H9 (cell line): ENCODE measurements at regions not wholly inside any gene's neighbourhood (a gene's known extent, or its start where the extent isn't known, plus 50 kb on each side); places are given as distances from the start of the nearest gene placed in this dataset.

ENCODE experiments used
- DNase-seq: peaks from one replicate; pipeline ENCODE4 v3.0.0-alpha.2; 2017
- H2AFZ ChIP-seq: one replicate; pipeline ENCODE4 v1.6.1; 2013; ENCODE audit warnings: mild to moderate bottlenecking, low read length, control low read depth, moderate library complexity
- H2AK5ac ChIP-seq: 2 replicates; pipeline ENCODE4 v1.6.1; 2013; ENCODE audit warnings: low read length, control low read depth, mixed read lengths; ENCODE audit not compliant: insufficient read length
- H2BK120ac ChIP-seq: one replicate; pipeline ENCODE4 v1.6.1; 2013; ENCODE audit warnings: low read depth, mild to moderate bottlenecking, low read length, control low read depth, inconsistent platforms; ENCODE audit not compliant: poor library complexity, severe bottlenecking
- H2BK12ac ChIP-seq: 2 replicates; pipeline ENCODE4 v1.6.1; 2013; ENCODE audit warnings: low read length, control low read depth, mixed read lengths, low read depth; ENCODE audit not compliant: insufficient read length
- H2BK15ac ChIP-seq: 2 replicates; pipeline ENCODE4 v1.6.1; 2013; ENCODE audit warnings: low read depth, low read length, control low read depth
- H2BK20ac ChIP-seq: one replicate; pipeline ENCODE4 v1.6.1; 2013; ENCODE audit warnings: low read depth, mild to moderate bottlenecking, low read length, control low read depth, inconsistent platforms; ENCODE audit not compliant: poor library complexity, severe bottlenecking
- H2BK5ac ChIP-seq: 2 replicates; pipeline ENCODE4 v1.6.1; 2013; ENCODE audit warnings: low read length, control low read depth, mixed read lengths; ENCODE audit not compliant: insufficient read length
- H3K14ac ChIP-seq: 2 replicates; pipeline ENCODE4 v1.6.1; 2013; ENCODE audit warnings: low read length, control low read depth; ENCODE audit not compliant: insufficient read depth
- H3K18ac ChIP-seq: 2 replicates; pipeline ENCODE4 v1.6.1; 2013; ENCODE audit warnings: low read depth, mild to moderate bottlenecking, mixed read lengths, low read length, control low read depth; ENCODE audit not compliant: insufficient read length
- H3K23ac ChIP-seq: 2 replicates; pipeline ENCODE4 v1.6.1; 2013; ENCODE audit warnings: low read length, control low read depth, mixed read lengths, low read depth; ENCODE audit not compliant: insufficient read length
- H3K23me2 ChIP-seq: 2 replicates; pipeline ENCODE4 v1.6.1; 2013; ENCODE audit warnings: low read depth, mild to moderate bottlenecking, mixed read lengths, low read length, control low read depth; ENCODE audit not compliant: insufficient read length, poor library complexity, severe bottlenecking
- H3K27ac ChIP-seq: 2 replicates; pipeline ENCODE4 v1.5.1; 2013; ENCODE audit warnings: low read length, control low read depth, mixed read lengths, low read depth; ENCODE audit not compliant: insufficient read length
- H3K27me3 ChIP-seq: 2 replicates; pipeline ENCODE4 v1.6.1; 2013; ENCODE audit warnings: low read length, control low read depth, inconsistent platforms; ENCODE audit not compliant: insufficient read depth
- H3K4ac ChIP-seq: 2 replicates; pipeline ENCODE4 v1.6.1; 2013; ENCODE audit warnings: low read depth, mild to moderate bottlenecking, control low read depth, inconsistent platforms, low read length, moderate library complexity
- H3K4me1 ChIP-seq: 2 replicates; pipeline ENCODE4 v1.6.1; 2013; ENCODE audit warnings: low read length, control low read depth, inconsistent platforms; ENCODE audit not compliant: insufficient read depth
- H3K4me2 ChIP-seq: 2 replicates; pipeline ENCODE4 v1.6.1; 2013; ENCODE audit warnings: low read length, control low read depth, mixed read lengths; ENCODE audit not compliant: insufficient read length, insufficient read depth
- H3K56ac ChIP-seq: 2 replicates; pipeline ENCODE4 v1.6.1; 2013; ENCODE audit warnings: low read depth, mild to moderate bottlenecking, mixed read lengths, low read length, control low read depth; ENCODE audit not compliant: insufficient read length
- H3K79me1 ChIP-seq: 2 replicates; pipeline ENCODE4 v1.6.1; 2013; ENCODE audit warnings: low read depth, mild to moderate bottlenecking, moderate library complexity, low read length, control low read depth, inconsistent platforms; ENCODE audit not compliant: insufficient read depth, poor library complexity, severe bottlenecking
- H3K79me2 ChIP-seq: 2 replicates; pipeline ENCODE4 v1.6.1; 2013; ENCODE audit warnings: low read length, control low read depth, inconsistent platforms; ENCODE audit not compliant: insufficient read depth
- H3K9ac ChIP-seq: 2 replicates; pipeline ENCODE4 v1.6.1; 2013; ENCODE audit warnings: low read length, control low read depth, mixed read lengths; ENCODE audit not compliant: insufficient read length; ENCODE audit errors: extremely low read depth
- H3K9me3 ChIP-seq: one replicate; pipeline ENCODE4 v1.6.1; 2013; ENCODE audit warnings: low read depth, low read length, inconsistent platforms; ENCODE audit not compliant: control insufficient read depth
- H3T11ph ChIP-seq: one replicate; pipeline ENCODE4 v1.6.1; 2013; ENCODE audit warnings: mild to moderate bottlenecking, low read length, control low read depth, inconsistent platforms
- H4K20me1 ChIP-seq: one replicate; pipeline ENCODE4 v1.6.1; 2013; ENCODE audit not compliant: control insufficient read depth, insufficient read length, insufficient read depth
- H4K5ac ChIP-seq: 2 replicates; pipeline ENCODE4 v1.6.1; 2013; ENCODE audit warnings: low read depth, mild to moderate bottlenecking, mixed read lengths, low read length, control low read depth; ENCODE audit not compliant: insufficient read length
- H4K8ac ChIP-seq: replicated peaks from 2 replicates; pipeline ENCODE4 v1.6.1; 2013; ENCODE audit warnings: low read length, control low read depth, mixed read lengths, low read depth; ENCODE audit not compliant: insufficient read length
- H4K91ac ChIP-seq: 2 replicates; pipeline ENCODE4 v1.6.1; 2013; ENCODE audit warnings: low read depth, mild to moderate bottlenecking, moderate library complexity, mixed read lengths, low read length, control low read depth; ENCODE audit not compliant: insufficient read length
- H3K27ac Mint-ChIP-seq, 3 experiments: 2 replicates in 2 of 3; 3 replicates in 1 of 3; pipeline ENCODE4 v1.8.0; 2020 to 2021; ENCODE audit warnings: mixed read lengths in 3 of 3, mild to moderate bottlenecking in 1 of 3, moderate library complexity in 1 of 3
- H3K27me3 Mint-ChIP-seq: 2 replicates; pipeline ENCODE4 v1.8.0; 2021; ENCODE audit warnings: low read depth, mild to moderate bottlenecking, moderate library complexity, mixed read lengths
- H3K36me3 Mint-ChIP-seq, 3 experiments: 2 replicates in 2 of 3; 3 replicates in 1 of 3; pipeline ENCODE4 v1.8.0; 2020 to 2021; ENCODE audit warnings: low read depth in 3 of 3, mixed read lengths in 3 of 3; ENCODE audit not compliant: insufficient read depth in 1 of 3
- H3K4me1 Mint-ChIP-seq, 2 experiments: 2 replicates each; pipeline ENCODE4 v1.8.0; 2020; ENCODE audit warnings: mixed read lengths in 2 of 2
- H3K4me3 Mint-ChIP-seq, 2 experiments: 2 replicates in 1 of 2; 3 replicates in 1 of 2; pipeline ENCODE4 v1.8.0; 2020 to 2021; ENCODE audit warnings: mild to moderate bottlenecking in 2 of 2, mixed read lengths in 2 of 2, moderate library complexity in 1 of 2
- H3K9me3 Mint-ChIP-seq, 2 experiments: 2 replicates in 1 of 2; 3 replicates in 1 of 2; pipeline ENCODE4 v1.8.0; 2020; ENCODE audit warnings: mild to moderate bottlenecking in 2 of 2, mixed read lengths in 2 of 2, moderate library complexity in 1 of 2
- CTCF ChIP-seq: fragments of 200-600 bp; sonication (generic); conservative IDR thresholded peaks from 3 replicates; pipeline ENCODE4 v1.8.0; 2021; ENCODE audit warnings: antibody characterized with exemption, mild to moderate bottlenecking
- WGBS: extraction: QIAGEN DNeasy Blood & Tissue Kit; methylation state at CpG from one replicate; pipeline ENCODE4 v1.1.7; 2013; ENCODE audit warnings: missing lambda C conversion rate, low lambda C conversion rate, mixed read lengths; ENCODE audit not compliant: insufficient read length; ENCODE audit errors: extremely low coverage; 5-methylcytosine and 5-hydroxymethylcytosine counted together

GRCh38 chr5:2032432-2032831, 149.7 kb upstream of the IRX4 start:
- no peak overlapping the region for H3K18ac ChIP-seq
- H4K8ac ChIP-seq: no peak overlapping the region
- H3K79me2 ChIP-seq: no peaks in the 10 kb centered on the region
- no peak for DNase-seq
- no peak overlapping the region for H3K23ac ChIP-seq
- no peaks in the 10 kb centered on the region for H3K4me1 ChIP-seq
- H2BK20ac ChIP-seq: no peak overlapping the region
- no peak overlapping the region for H3T11ph ChIP-seq
- no CpG with 5 or more reads among the region's 5 CpGs for whole genome bisulfite sequencing
- H3K4ac ChIP-seq: no peak overlapping the region
- H3K27me3 Mint-ChIP-seq: peaks cover 80% of the 10 kb centered on the region
- H3K14ac ChIP-seq: no peak overlapping the region
- no peaks in the 10 kb centered on the region for H3K79me1 ChIP-seq
- H3K23me2 ChIP-seq: peaks cover 2% of the 10 kb centered on the region
- no peak overlapping the region for H3K27ac ChIP-seq
- no peaks in the 10 kb centered on the region for H4K20me1 ChIP-seq
- H3K36me3 Mint-ChIP-seq: no peaks in the 10 kb centered on the region; a peak in 1 of 7 replicates
- no peak overlapping the region for H4K5ac ChIP-seq
- H3K9me3 Mint-ChIP-seq: peaks cover 2 to 13% of the 10 kb centered on the region in 2 experiments; a peak in 3 of 5 replicates
- H3K4me1 Mint-ChIP-seq: peaks cover 10 to 11% of the 10 kb centered on the region in 2 experiments
- no peak overlapping the region for H3K56ac ChIP-seq
- H3K27me3 ChIP-seq: no peaks in the 10 kb centered on the region
- no peak overlapping the region for H2BK12ac ChIP-seq
- no peak overlapping the region for H2AFZ ChIP-seq
- H3K27ac Mint-ChIP-seq: no peak overlapping the region; a peak in 1 of 7 replicates
- no peak overlapping the region for H2AK5ac ChIP-seq
- no peak overlapping the region for H4K91ac ChIP-seq
- H3K4me3 Mint-ChIP-seq: no peak overlapping the region
- no peak overlapping the region for H3K9ac ChIP-seq
- no peak for TF ChIP-seq CTCF
- no peak overlapping the region for H3K4me2 ChIP-seq
- no peak overlapping the region for H2BK15ac ChIP-seq
- no peak overlapping the region for H2BK5ac ChIP-seq
- H2BK120ac ChIP-seq: no peak overlapping the region
- H3K9me3 ChIP-seq: no peaks in the 10 kb centered on the region
